ENCODE measurements at regions not wholly inside any gene's neighbourhood (a gene's known extent, or its start where the extent isn't known, plus 50 kb on each side); places are given as distances from the start of the nearest gene placed in this dataset.

DNA sequence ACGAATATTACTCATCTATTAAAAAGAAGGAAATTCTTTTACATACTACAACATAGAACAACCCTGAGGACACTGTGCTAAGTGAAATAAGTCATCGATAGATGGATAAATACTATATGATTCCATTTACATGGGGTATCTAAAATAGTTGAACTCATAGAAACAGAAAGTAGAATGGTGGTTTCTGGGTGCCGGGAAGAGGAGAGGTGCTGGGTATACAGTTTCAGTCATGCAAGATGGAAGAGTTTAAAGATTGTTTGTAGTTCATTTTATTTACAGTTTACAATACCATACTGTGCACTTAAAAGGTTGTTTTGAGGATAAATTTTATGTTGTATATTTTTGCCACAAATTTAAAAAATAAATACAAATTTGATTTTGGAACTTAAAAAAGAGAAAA lies 267.5 kb upstream of the ITGA1 start:
- H3K4me1 ChIP-seq (ENCODE audit: control insufficient read depth in 1 of 2, insufficient read depth in 1 of 2, low read depth in 1 of 2, low read length in 1 of 2): no peaks in the 10 kb centered on the region
- no peaks in the 10 kb centered on the region for H3K9me3 ChIP-seq
- TF ChIP-seq, protein P1, sequence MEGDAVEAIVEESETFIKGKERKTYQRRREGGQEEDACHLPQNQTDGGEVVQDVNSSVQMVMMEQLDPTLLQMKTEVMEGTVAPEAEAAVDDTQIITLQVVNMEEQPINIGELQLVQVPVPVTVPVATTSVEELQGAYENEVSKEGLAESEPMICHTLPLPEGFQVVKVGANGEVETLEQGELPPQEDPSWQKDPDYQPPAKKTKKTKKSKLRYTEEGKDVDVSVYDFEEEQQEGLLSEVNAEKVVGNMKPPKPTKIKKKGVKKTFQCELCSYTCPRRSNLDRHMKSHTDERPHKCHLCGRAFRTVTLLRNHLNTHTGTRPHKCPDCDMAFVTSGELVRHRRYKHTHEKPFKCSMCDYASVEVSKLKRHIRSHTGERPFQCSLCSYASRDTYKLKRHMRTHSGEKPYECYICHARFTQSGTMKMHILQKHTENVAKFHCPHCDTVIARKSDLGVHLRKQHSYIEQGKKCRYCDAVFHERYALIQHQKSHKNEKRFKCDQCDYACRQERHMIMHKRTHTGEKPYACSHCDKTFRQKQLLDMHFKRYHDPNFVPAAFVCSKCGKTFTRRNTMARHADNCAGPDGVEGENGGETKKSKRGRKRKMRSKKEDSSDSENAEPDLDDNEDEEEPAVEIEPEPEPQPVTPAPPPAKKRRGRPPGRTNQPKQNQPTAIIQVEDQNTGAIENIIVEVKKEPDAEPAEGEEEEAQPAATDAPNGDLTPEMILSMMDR (IDR thresholded peaks at IDR 0.05): no peak
- no peaks in the 10 kb centered on the region for H3K36me3 ChIP-seq
- H3K4me3 ChIP-seq (ENCODE audit: low read depth in 1 of 2, low read length in 1 of 2): no peak overlapping the region
- no peaks in the 10 kb centered on the region for H3K27me3 ChIP-seq
- no peak overlapping the region for H3K27ac ChIP-seq

DNA sequence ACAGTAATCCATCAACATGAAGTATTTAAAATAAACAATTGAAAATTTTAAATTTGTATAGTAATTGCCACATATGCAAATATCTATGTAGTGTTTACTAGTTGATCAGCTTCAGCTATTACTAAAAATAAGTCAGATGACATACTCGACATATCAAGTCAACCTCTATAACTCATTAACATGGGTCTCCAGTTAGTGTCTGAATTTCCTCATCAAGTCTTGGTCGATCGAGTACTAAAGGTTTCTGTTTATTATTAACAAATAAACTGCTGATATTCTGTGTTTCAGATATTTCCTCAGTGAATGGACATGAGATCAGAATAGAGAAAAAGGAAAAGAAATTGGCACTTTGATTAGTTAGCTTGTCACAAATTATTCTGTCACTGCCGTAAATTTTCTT lies 266.5 kb upstream of the ITGA1 start:
- no peaks in the 10 kb centered on the region for H3K4me1 ChIP-seq (ENCODE audit: control insufficient read depth in 1 of 2, insufficient read depth in 1 of 2, low read depth in 1 of 2, low read length in 1 of 2)
- H3K4me3 ChIP-seq (ENCODE audit: low read depth in 1 of 2, low read length in 1 of 2): no peak overlapping the region
- TF ChIP-seq, protein P1 (IDR thresholded peaks at IDR 0.05): no peak
- H3K36me3 ChIP-seq: no peaks in the 10 kb centered on the region
- no peak overlapping the region for H3K27ac ChIP-seq
- H3K27me3 ChIP-seq: no peaks in the 10 kb centered on the region
- no peaks in the 10 kb centered on the region for H3K9me3 ChIP-seq

DNA sequence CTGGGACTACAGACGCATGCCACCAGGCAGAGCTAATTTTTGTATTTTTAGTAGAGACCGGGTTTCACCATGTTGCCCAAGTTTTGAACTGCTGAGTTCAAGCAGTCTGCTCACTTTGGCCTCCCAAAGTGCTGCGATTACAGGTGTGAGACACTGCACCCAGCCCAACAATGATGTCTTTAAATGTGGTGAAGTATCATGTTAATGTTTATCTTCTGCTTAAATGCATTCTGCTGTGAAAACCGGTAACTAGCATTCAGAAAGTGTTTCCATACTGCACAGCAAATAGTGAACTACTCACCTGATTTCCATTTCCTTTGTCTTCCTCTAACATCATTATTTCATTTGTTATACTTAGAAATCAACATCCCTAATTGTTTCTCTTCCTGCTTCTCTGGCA lies 264.0 kb upstream of the ITGA1 start:
- no peak overlapping the region for H3K4me3 ChIP-seq (ENCODE audit: low read depth in 1 of 2, low read length in 1 of 2)
- no peaks in the 10 kb centered on the region for H3K4me1 ChIP-seq (ENCODE audit: control insufficient read depth in 1 of 2, insufficient read depth in 1 of 2, low read depth in 1 of 2, low read length in 1 of 2)
- H3K36me3 ChIP-seq: no peaks in the 10 kb centered on the region
- no peaks in the 10 kb centered on the region for H3K9me3 ChIP-seq
- no peaks in the 10 kb centered on the region for H3K27me3 ChIP-seq
- no peak overlapping the region for H3K27ac ChIP-seq
- TF ChIP-seq, protein P1 (IDR thresholded peaks at IDR 0.05): no peak

DNA sequence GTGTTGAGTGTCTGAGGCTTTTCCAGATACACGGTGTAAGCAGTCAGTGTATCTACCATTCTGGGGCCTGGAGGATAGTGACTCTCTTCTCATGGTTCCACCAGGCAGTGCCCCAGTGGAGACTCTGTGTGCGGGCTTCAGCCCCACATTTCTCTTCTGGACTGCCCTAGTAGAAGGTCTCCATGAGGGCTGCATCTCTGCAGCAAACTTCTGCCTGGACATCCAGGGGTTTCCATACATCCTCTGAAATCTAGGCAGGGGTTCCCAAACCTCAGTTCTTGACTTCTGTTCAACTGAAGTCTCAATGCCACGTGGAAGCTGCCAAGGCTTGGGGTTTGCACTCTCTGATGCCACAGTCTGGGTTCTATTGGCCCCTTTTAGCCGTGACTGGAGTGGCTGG lies 256.6 kb upstream of the ITGA1 start:
- Histone ChIP-seq H3K4me1 (ENCODE audit: control insufficient read depth in 1 of 2, insufficient read depth in 1 of 2, low read depth in 1 of 2, low read length in 1 of 2) (no peaks in the 10 kb centered on the region), H3K27me3 (no peaks in the 10 kb centered on the region), H3K4me3 (ENCODE audit: low read depth in 1 of 2, low read length in 1 of 2) (no peak overlapping the region), H3K9me3 (no peaks in the 10 kb centered on the region), H3K27ac (no peak overlapping the region), H3K36me3 (no peaks in the 10 kb centered on the region)
- TF ChIP-seq, protein P1 (IDR thresholded peaks at IDR 0.05): no peak

DNA sequence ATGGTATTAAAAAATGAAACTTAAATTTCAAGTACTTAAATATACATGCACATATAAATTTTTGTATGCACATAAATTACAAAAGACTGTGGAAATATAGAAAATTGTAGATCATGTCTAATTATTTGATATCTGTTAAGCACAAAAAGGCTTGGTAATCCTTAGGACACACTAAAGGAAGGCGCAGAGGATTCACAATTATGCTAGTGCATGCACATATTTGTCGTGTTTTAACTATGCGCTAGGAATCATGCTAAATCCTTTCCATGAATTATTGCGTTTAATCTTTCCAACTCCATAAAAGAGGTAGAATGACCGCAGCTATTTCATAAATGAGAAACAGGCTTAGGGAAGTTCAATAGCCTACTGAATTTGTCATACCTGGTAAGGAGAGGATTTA lies 244.1 kb upstream of the ITGA1 start:
- H3K27ac ChIP-seq: no peak overlapping the region
- no peaks in the 10 kb centered on the region for H3K9me3 ChIP-seq
- TF ChIP-seq, protein P1 (IDR thresholded peaks at IDR 0.05): no peak
- no peak overlapping the region for H3K4me3 ChIP-seq (ENCODE audit: low read depth in 1 of 2, low read length in 1 of 2)
- no peaks in the 10 kb centered on the region for H3K27me3 ChIP-seq
- no peaks in the 10 kb centered on the region for H3K36me3 ChIP-seq
- H3K4me1 ChIP-seq (ENCODE audit: control insufficient read depth in 1 of 2, insufficient read depth in 1 of 2, low read depth in 1 of 2, low read length in 1 of 2): no peaks in the 10 kb centered on the region

DNA sequence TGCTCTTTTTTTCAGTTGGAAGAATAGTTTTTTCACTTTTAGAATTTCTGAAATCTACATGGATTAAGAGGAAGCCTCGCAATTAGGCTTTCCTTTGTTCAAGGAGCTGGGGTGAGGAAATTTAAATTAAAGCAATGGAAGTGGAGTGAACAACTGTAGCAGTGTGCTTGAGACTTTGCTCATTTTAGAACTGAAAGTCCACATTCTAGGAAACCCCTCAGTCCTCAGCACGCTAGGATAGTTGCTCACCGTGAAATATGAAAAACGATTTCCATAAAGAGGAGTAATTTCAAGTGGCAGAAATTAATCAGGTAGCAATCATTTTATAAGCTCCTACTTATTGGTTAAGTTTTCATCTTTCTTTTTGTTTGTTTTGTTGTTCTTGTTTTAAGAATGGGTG lies 243.0 kb upstream of the ITGA1 start:
- TF ChIP-seq, protein P1 (IDR thresholded peaks at IDR 0.05): no peak
- H3K27ac ChIP-seq: no peak overlapping the region
- no peaks in the 10 kb centered on the region for H3K4me1 ChIP-seq (ENCODE audit: control insufficient read depth in 1 of 2, insufficient read depth in 1 of 2, low read depth in 1 of 2, low read length in 1 of 2)
- H3K4me3 ChIP-seq (ENCODE audit: low read depth in 1 of 2, low read length in 1 of 2): no peak overlapping the region
- no peaks in the 10 kb centered on the region for H3K9me3 ChIP-seq
- H3K36me3 ChIP-seq: no peaks in the 10 kb centered on the region
- no peaks in the 10 kb centered on the region for H3K27me3 ChIP-seq
